ENCODE measurements at regions not wholly inside any gene's neighbourhood (a gene's known extent, or its start where the extent isn't known, plus 50 kb on each side); places are given as distances from the start of the nearest gene placed in this dataset.
"Not testable (repeated sequence)": the region's sequence is repeated elsewhere in the genome, so short reads cannot be mapped to it uniquely, and the experiment has no call there.

- Histone ChIP-seq H3K27ac (ENCODE audit: low read depth, low read length) (no peak overlapping the region), H3K4me1 (ENCODE audit: control insufficient read depth in 2 of 2, insufficient read depth in 2 of 2, low read length in 2 of 2) (no peaks in the 10 kb centered on the region), H3K27me3 (ENCODE audit: control insufficient read depth in 2 of 2, insufficient read depth in 2 of 2, low read length in 2 of 2) (no peaks in the 10 kb centered on the region), H3K4me3 (ENCODE audit: low read length) (no peak overlapping the region), H3K9me3 (ENCODE audit: control insufficient read depth in 2 of 3, low read length in 3 of 3) (peaks cover 0 to 3% (median 0%) of the 10 kb centered on the region in 3 experiments), H3K36me3 (ENCODE audit: control insufficient read depth in 2 of 3, insufficient read depth in 3 of 3, low read length in 3 of 3) (no peaks in the 10 kb centered on the region)
- ATAC-seq (no peak), DNase-seq (no peak)
- Mint-ChIP-seq H3K27me3 (no peaks in the 10 kb centered on the region), H3K36me3 (peaks cover 0 to 4% (median 0%) of the 10 kb centered on the region in 5 donors), H3K27ac (no peak overlapping the region), H3K4me1 (no peaks in the 10 kb centered on the region), H3K9me3 (peaks cover 0 to 15% (median 10%) of the 10 kb centered on the region in 11 donors), H3K4me3 (no peak overlapping the region)
- intact Hi-C loops (cut with micrococcal nuclease) = no loop called here
- ChIA-PET POLR2A (no interaction called here), CTCF (no interaction called here)
These were observed 1349.8 kb downstream of the SUCLG1 start for GRCh38 chr2:83109284-83109683.

DNA sequence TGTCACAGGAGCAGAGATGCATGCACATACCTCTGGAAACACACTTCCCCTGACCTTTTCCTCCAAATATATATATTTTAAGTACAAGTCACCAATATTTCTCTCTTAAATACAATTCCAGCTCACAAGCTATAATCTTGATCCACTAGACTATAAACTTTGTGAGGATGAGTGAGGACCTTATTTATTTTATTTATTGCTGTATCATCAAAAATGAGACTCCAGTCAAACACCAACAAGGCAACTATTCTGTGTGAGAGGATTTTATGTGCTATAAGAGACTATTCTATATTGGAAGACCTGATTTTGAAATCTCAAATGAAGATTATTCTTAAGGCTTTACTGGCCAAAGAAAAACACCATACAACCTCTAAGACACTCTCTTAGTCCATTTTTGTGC lies 1352.2 kb downstream of the SUCLG1 start:
- ATAC-seq (no peak), DNase-seq (no peak)
- Histone ChIP-seq H3K27me3 (ENCODE audit: control insufficient read depth in 2 of 2, insufficient read depth in 2 of 2, low read length in 2 of 2) (no peaks in the 10 kb centered on the region), H3K9me3 (ENCODE audit: control insufficient read depth in 2 of 3, low read length in 3 of 3) (peaks cover 0 to 3% (median 0%) of the 10 kb centered on the region in 3 experiments), H3K4me3 (ENCODE audit: low read length) (no peak overlapping the region), H3K36me3 (ENCODE audit: control insufficient read depth in 2 of 3, insufficient read depth in 3 of 3, low read length in 3 of 3) (no peaks in the 10 kb centered on the region), H3K27ac (ENCODE audit: low read depth, low read length) (no peak overlapping the region), H3K4me1 (ENCODE audit: control insufficient read depth in 2 of 2, insufficient read depth in 2 of 2, low read length in 2 of 2) (no peaks in the 10 kb centered on the region)
- Mint-ChIP-seq H3K27ac (no peak overlapping the region), H3K4me3 (no peak overlapping the region), H3K9me3 (peaks cover 0 to 18% (median 10%) of the 10 kb centered on the region in 11 donors), H3K4me1 (no peaks in the 10 kb centered on the region), H3K36me3 (peaks cover 0 to 4% (median 0%) of the 10 kb centered on the region in 5 donors), H3K27me3 (no peaks in the 10 kb centered on the region)
- POLR2A ChIA-PET = no interaction called here
- intact Hi-C loops (cut with micrococcal nuclease) = no loop called here
- CTCF ChIA-PET = no interaction called here

GRCh38 chr2:83104202-83104601 lies 1354.9 kb downstream of the SUCLG1 start:
- H3K4me3 ChIP-seq (ENCODE audit: low read length) = no peak overlapping the region
- intact Hi-C loops (cut with micrococcal nuclease) = no loop called here
- H3K36me3 ChIP-seq (ENCODE audit: control insufficient read depth in 2 of 3, insufficient read depth in 3 of 3, low read length in 3 of 3) = no peaks in the 10 kb centered on the region
- Mint-ChIP-seq H3K4me3 (no peak overlapping the region), H3K9me3 (peaks cover 0 to 29% (median 8%) of the 10 kb centered on the region in 11 donors), H3K27ac (no peak overlapping the region), H3K4me1 (no peaks in the 10 kb centered on the region), H3K36me3 (peaks cover 0 to 1% (median 0%) of the 10 kb centered on the region in 5 donors), H3K27me3 (no peaks in the 10 kb centered on the region)
- ChIA-PET CTCF (no interaction called here), POLR2A (no interaction called here)
- DNase-seq (no peak), ATAC-seq (no peak)
- no peak overlapping the region for H3K27ac ChIP-seq (ENCODE audit: low read depth, low read length)
- H3K27me3 ChIP-seq (ENCODE audit: control insufficient read depth in 2 of 2, insufficient read depth in 2 of 2, low read length in 2 of 2) = no peaks in the 10 kb centered on the region
- peaks cover 0 to 5% (median 0%) of the 10 kb centered on the region in 3 experiments for H3K9me3 ChIP-seq (ENCODE audit: control insufficient read depth in 2 of 3, low read length in 3 of 3)
- no peaks in the 10 kb centered on the region for H3K4me1 ChIP-seq (ENCODE audit: control insufficient read depth in 2 of 2, insufficient read depth in 2 of 2, low read length in 2 of 2)

DNA sequence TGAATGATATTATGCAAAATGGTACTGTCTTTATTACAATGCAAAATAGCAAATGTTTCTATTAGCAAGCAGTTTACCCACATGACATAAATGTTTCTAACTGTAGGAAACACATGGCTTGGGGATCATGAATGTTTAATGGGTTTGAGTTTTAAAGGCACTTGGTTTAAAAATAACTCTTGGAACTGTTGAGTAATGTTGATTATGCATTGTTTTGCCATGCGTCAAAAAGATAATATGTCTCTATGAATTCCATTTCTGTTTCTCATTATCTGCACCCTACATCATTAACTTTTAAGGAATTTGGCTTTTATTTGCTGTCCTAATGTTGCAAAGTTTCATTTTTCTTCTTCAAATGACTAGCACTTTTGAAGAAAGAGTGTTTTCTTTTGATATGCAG lies 1355.5 kb downstream of the SUCLG1 start:
- peaks cover 0 to 26% (median 6%) of the 10 kb centered on the region in 11 donors for H3K9me3 Mint-ChIP-seq
- CTCF ChIA-PET = no interaction called here
- no peaks in the 10 kb centered on the region for H3K4me1 ChIP-seq (ENCODE audit: control insufficient read depth in 2 of 2, insufficient read depth in 2 of 2, low read length in 2 of 2)

GRCh38 chr2:83089051-83089450 lies 1370.0 kb downstream of the SUCLG1 start:
- H3K36me3 ChIP-seq (ENCODE audit: control insufficient read depth in 2 of 3, insufficient read depth in 3 of 3, low read length in 3 of 3); POLR2A ChIA-PET; H3K27ac Mint-ChIP-seq; H3K4me3 ChIP-seq (ENCODE audit: low read length); intact Hi-C loops (cut with micrococcal nuclease); H3K27ac ChIP-seq (ENCODE audit: low read depth, low read length); H3K27me3 ChIP-seq (ENCODE audit: control insufficient read depth in 2 of 2, insufficient read depth in 2 of 2, low read length in 2 of 2); H3K36me3 Mint-ChIP-seq; DNase-seq; H3K4me1 ChIP-seq (ENCODE audit: control insufficient read depth in 2 of 2, insufficient read depth in 2 of 2, low read length in 2 of 2); H3K4me1 Mint-ChIP-seq; CTCF ChIA-PET; H3K9me3 ChIP-seq (ENCODE audit: control insufficient read depth in 2 of 3, low read length in 3 of 3); H3K27me3 Mint-ChIP-seq; H3K4me3 Mint-ChIP-seq; ATAC-seq: not testable (repeated sequence)
- H3K9me3 Mint-ChIP-seq = peaks cover 0 to 13% (median 4%) of the 10 kb centered on the region in 11 donors

More for the DNA sequence above, 1355.5 kb downstream of the SUCLG1 start:
- ATAC-seq (no peak), DNase-seq (no peak)
- Histone ChIP-seq H3K27me3 (ENCODE audit: control insufficient read depth in 2 of 2, insufficient read depth in 2 of 2, low read length in 2 of 2) (no peaks in the 10 kb centered on the region), H3K36me3 (ENCODE audit: control insufficient read depth in 2 of 3, insufficient read depth in 3 of 3, low read length in 3 of 3) (no peaks in the 10 kb centered on the region), H3K9me3 (ENCODE audit: control insufficient read depth in 2 of 3, low read length in 3 of 3) (peaks cover 0 to 3% (median 0%) of the 10 kb centered on the region in 3 experiments), H3K27ac (ENCODE audit: low read depth, low read length) (no peak overlapping the region), H3K4me3 (ENCODE audit: low read length) (no peak overlapping the region)
- Mint-ChIP-seq H3K4me1 (no peaks in the 10 kb centered on the region), H3K4me3 (no peak overlapping the region), H3K27me3 (no peaks in the 10 kb centered on the region), H3K36me3 (no peaks in the 10 kb centered on the region), H3K27ac (no peak overlapping the region)
- intact Hi-C loops (cut with micrococcal nuclease) = no loop called here
- POLR2A ChIA-PET = no interaction called here

DNA sequence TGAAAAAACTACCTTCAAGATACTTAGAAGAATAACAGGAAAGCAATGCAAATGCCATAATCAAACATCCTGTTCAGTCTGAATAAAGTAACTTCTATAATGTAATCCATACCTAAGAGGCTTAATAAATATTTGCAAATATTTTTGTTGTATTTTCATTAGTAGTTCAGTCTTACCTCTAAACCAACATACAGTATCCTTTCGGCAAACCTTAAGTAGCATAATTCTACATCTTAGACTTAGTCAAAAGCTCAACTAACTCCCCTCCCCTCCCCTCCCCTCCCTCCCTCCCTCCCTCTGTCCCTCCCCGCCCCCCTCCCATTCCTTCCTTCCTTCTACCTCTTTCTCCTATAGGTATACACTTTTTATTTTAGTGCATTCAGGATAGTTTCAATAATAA lies 1373.2 kb downstream of the SUCLG1 start:
- Mint-ChIP-seq H3K4me3 (no peak overlapping the region), H3K36me3 (no peaks in the 10 kb centered on the region), H3K9me3 (peaks cover 0 to 18% (median 4%) of the 10 kb centered on the region in 11 donors), H3K27ac (no peak overlapping the region), H3K4me1 (no peaks in the 10 kb centered on the region), H3K27me3 (no peaks in the 10 kb centered on the region)
- no peak for ATAC-seq
- H3K36me3 ChIP-seq (ENCODE audit: control insufficient read depth in 2 of 3, insufficient read depth in 3 of 3, low read length in 3 of 3) = no peaks in the 10 kb centered on the region
- no peak overlapping the region for H3K4me3 ChIP-seq (ENCODE audit: low read length)
- H3K27me3 ChIP-seq (ENCODE audit: control insufficient read depth in 2 of 2, insufficient read depth in 2 of 2, low read length in 2 of 2) = no peaks in the 10 kb centered on the region
- H3K27ac ChIP-seq (ENCODE audit: low read depth, low read length) = no peak overlapping the region
- H3K9me3 ChIP-seq (ENCODE audit: control insufficient read depth in 2 of 3, low read length in 3 of 3) = no peaks in the 10 kb centered on the region
- ChIA-PET POLR2A (no interaction called here), CTCF (no interaction called here)
- no peak for DNase-seq
- no peaks in the 10 kb centered on the region for H3K4me1 ChIP-seq (ENCODE audit: control insufficient read depth in 2 of 2, insufficient read depth in 2 of 2, low read length in 2 of 2)
- intact Hi-C loops (cut with micrococcal nuclease) = no loop called here

DNA sequence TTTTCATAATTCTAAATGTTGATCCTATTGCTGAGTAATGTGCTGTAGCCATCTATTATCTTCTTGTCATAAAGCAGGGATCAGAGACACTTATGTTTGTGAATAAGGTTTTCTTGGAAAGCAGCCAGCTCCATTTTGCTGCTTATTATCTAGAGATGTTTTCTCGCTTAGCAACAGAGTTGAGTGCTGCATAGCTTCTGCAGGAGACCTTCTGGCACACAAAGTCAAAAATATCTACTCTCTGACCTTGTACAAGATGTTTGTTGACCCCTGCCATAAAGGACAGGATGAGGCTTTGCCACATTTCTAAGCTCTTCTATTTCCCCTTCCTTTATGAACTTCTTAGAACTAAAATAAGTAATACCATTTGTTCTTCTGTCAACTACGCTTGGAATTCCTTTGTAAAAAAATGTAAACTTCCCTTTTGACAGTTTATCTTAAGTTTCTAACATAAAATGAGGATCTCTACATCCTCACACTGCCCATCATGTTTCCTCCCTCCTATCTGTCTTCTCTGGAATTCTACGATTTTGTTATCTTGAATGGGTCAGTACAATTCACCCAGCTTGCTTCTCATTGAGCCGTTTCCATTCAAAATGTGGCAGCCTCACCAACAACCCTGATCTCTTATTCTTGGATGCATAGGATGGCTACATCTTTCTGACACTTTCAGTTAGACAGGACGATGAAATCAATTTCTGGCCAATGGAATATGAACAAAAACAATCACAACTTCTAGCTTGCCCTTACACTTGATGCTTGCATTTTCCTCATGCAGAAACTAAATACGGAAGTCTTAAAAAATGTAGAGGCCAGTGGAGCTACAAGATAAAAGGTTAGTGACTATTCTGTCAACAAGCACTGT lies 1377.0 kb downstream of the SUCLG1 start:
- H3K36me3 Mint-ChIP-seq = no peaks in the 10 kb centered on the region
- H3K4me1 ChIP-seq (ENCODE audit: control insufficient read depth in 2 of 2, insufficient read depth in 2 of 2, low read length in 2 of 2) = no peaks in the 10 kb centered on the region
- intact Hi-C loops (cut with micrococcal nuclease) = no loop called here
- ATAC-seq (no peak), DNase-seq (no peak)
- ChIA-PET CTCF (interaction anchor here (0.7 kb wide), 1 partner anchor 208 kb away, joined by 3 read pairs; no protein-coding TSS in a partner anchor), POLR2A (no interaction called here)
- no peaks in the 10 kb centered on the region for H3K9me3 ChIP-seq (ENCODE audit: control insufficient read depth in 2 of 3, low read length in 3 of 3)
- H3K27me3 Mint-ChIP-seq = no peaks in the 10 kb centered on the region
- H3K4me1 Mint-ChIP-seq = no peaks in the 10 kb centered on the region
- no peaks in the 10 kb centered on the region for H3K36me3 ChIP-seq (ENCODE audit: control insufficient read depth in 2 of 3, insufficient read depth in 3 of 3, low read length in 3 of 3)
- H3K4me3 Mint-ChIP-seq = no peak overlapping the region
- no peak overlapping the region for H3K4me3 ChIP-seq (ENCODE audit: low read length)
- H3K27ac Mint-ChIP-seq = peak overlapping the region in 1 of 9 donors; percentile 38
- H3K27ac ChIP-seq (ENCODE audit: low read depth, low read length) = no peak overlapping the region
- H3K27me3 ChIP-seq (ENCODE audit: control insufficient read depth in 2 of 2, insufficient read depth in 2 of 2, low read length in 2 of 2) = no peaks in the 10 kb centered on the region
- peaks cover 0 to 11% (median 4%) of the 10 kb centered on the region in 11 donors for H3K9me3 Mint-ChIP-seq
